ENCODE measurements at regions not wholly inside any gene's neighbourhood (a gene's known extent, or its start where the extent isn't known, plus 50 kb on each side); places are given as distances from the start of the nearest gene placed in this dataset.
"Not testable (repeated sequence)": the region's sequence is repeated elsewhere in the genome, so short reads cannot be mapped to it uniquely, and the experiment has no call there.

DNA sequence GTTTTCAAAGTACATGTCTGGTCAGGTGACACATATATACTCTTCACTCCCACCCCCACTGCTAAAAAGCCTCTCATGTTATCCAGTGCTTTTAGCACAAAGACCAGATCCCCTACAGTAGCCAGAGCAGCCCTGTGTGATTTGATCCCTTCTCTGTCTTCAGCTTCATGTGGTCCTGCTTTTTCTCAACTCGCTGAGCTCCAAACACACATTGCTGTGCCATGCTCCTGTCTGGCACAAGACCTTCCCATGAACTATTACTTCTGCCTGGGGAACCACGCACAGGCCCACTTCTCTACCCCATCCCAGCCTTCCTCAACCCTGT lies 127.1 kb downstream of the RASSF10 start:
- no peak for DNase-seq

DNA sequence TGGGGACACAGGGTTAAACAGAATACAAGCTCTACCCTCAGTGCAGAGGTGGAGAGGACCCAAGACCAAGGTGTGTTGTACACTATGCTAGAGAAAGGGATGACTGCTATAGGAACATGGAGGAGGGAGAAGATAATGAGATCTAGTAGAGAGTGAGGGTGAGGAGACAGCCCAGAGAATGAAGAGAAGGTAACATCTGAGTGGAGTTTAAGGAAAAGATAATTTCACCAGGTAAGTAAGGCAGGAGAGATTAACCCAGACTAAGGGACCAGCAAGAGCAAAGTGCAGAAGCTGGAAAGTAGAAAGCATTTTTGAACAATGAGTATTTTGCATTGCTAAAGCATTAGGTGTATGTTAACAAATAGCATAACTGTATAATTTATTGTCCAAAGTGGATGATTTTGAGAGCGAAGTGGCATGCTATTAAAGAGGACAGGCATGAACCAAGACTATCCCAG lies 128.8 kb downstream of the RASSF10 start:
- DNase-seq = no peak

DNA sequence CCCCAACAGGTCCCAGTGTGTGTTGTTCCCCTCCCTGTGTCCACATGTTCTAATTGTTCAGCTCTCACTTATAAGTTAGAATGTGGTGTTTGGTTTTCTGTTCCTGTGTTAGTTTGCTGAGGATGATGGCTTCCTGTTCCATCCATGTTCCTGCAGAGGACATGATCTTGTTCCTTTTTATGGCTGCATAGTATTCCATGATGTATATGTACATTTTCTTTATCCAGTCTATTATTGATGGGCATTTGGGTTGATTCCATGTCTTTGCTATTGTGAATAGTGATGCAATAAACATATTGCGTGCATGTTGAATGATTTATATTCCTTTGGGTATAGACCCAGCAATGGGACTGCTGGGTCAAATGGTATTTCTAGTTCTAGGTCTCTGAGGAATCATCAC lies 130.0 kb downstream of the RASSF10 start:
- DNase-seq = not testable (repeated sequence)

DNA sequence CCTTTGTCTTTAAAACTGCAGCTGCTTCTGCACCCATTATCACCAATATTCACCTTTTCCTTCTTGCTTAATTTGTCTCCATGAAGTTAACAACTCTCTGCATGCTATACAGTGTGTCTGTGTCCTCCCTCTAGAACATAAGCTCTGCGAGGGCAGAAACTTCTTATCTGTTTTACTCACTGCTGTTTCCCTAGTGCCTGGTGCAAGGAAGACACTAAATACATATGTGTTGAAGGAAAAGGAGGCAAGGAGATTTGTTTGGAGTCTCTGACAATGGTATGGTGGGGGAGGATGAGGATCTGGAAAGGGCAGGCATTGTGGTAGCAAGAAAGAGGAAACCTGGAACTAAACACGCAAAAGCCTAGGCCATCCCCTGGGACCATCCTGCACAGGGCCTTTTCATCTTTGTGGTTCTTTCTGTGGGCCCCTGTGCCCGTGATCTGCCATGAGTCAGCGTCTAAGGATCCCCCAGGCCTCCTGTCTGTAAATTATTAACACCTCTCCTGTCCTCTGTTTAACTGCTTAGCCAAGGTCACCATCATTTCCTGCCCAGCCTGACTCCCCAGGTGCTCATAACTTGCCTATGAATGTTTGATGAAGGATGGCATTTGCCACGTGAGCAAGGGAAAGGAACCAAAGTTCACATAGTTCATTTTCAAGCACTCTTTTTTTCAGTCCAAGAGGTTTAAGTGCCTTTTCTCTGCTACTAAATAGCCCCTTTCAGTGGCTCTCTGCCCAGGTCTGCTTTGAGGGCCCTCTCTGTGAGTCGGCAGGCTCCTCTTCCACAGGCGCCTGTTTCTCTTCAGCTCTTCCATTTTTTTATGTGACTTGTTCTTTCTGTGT lies 131.1 kb downstream of the RASSF10 start:
- peak; percentile 29 for DNase-seq

DNA sequence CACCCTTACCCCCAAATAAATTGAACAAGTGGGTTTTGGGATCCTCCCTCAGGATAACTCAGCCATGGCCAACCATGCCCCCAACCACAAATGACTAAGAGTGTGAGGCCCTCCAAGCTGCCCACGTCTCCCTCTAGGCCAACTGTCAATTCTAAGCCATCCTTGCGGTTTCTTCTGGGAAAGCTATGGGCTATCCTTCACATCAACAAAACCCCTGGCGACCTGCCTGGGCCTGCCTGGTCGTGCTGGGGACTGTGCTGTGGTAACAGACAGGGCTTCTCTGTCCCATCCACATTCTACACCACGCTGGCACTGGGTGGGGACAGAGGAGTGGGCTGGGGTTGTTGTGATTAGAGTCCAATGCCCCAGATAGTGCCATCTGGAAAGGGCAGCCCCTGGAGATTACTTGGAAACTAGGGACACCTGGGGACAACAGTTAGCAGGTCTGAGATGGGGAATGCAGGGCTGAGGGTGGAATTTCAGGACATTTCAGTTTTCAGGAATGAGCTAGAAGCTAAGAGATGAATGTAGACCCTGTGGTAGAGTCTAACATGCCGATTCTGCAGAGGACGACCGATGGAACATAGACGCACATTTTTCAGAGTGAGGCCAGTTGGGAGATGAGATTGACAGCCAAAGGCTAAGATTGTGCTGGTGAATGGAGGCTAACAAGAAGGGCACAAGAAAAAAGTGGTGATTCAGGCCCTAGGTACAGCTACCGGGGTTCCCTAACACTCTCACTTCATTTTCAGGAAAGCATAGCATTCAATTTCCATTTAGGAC lies 131.9 kb downstream of the RASSF10 start:
- no peak for DNase-seq

DNA sequence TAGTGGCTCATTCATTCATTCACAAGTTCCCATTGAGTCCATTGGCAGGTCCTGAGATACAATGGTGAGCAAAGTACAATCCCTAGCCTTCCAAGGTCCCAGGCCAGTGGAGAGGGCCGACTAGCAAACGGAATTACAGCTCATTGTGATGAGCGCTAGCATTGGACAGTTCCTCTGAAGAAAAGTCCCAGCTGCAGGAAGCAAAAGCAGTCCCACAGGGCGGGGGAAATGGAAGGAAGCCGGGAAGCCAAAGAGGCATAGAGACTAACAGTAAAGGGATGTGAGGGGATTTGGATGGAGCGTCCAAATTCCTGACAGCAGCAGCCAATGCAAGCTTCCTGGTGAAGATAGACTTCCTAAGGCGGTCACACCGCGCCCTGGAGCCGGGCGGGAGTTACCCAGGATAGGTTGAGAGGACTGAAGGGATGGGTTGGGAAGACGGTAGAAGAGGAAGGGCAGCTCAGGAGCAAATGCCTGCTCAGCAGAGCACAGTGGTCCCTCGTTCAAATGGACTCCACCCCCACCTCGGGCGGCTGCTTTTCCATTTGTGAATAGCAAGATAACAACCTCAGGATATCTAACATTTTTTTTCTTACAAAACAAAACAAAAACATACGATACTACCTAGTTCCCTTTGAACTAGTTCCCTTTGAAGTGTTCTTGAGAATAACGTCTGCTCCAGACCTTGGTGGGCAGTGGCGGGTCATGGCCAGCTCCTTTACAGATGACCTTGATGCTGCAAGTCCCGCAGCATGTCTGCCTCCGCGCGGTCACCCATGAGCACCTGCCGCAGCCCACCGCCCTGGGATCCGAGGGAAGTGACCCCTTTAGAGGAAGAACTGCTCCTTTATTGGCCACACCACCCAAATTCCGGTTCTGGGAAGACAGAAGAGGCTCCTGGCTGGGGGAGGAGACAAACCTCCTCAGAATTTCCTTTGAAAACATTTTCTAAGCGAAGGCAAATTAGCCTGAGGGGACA lies 132.9 kb downstream of the RASSF10 start:
- no peak for DNase-seq

DNA sequence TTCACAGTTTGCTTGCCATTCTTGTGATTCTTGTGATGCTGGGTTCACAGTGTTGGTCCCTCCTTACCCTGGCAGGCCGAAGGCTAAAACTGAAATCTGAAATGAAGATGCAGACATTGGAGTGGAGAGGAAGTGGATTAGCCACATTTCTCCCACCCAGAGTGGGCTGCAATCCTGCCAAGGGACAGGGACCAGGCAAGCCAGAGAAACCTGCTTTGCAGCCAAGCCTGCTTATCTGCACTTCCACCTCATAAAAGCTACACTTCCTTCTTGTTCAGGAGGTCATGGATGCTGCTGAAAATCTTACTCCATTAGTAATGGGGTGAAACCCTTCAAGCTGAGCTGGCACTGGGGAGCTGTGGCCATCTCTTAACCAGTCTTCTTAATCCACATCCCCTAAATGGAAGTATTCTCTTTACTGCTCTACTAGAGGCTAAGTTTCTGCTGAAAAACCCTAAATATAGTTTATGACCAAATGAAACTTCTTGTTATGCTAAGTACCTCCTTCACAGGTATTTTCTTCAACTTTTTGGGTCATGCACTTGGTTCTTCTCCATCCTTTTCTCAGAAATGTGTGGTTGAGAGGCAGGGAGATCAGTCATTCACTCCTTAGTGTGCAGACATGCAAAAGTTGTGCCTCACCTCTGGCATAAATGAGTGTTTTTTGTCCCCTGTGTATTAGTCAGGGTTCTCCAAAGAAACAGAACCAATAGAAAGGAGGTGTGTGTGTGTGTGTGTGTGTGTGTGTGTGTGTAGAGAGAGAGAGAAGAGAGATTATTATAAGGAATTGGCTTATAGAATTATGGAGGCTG lies 133.9 kb upstream of the BMAL1 start:
- no peak for DNase-seq

DNA sequence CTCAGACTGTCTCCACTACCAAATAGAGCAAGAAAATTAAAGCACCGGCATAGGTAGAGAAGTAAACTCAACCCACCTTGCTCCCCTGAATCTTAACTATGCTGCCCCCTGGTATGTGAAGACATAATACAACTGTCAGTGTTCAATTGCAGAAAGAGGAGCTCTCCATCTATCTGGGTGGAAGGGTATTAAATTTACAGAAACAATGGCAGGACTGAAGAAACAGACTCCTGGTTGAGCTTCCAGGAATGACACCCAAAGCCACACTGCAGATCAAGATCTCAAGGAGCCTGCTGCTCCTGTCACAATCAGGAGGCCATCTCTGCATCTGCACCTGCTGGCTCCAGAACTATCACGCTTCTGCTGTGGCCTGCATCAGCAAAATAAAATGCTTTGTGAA lies 132.1 kb upstream of the BMAL1 start:
- DNase-seq = no peak

DNA sequence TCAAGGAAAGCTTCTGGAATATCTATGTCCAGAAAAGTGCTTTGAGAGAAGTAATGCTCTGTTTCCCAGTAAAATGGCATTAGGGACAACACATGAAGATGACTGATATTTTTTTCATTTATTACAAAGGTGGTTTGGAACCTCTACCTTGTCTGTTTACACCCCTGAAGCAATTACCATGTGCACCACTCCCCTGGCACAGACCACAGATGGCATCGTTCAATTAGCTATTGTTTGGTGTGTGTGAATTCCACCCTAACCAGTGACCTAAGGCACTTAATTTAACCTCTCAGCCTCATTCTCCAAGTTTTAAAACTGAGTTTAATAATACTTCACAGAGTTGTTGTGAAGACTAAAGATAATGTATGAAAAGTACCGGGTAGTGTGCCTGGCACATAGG lies 127.6 kb upstream of the BMAL1 start:
- no peak for DNase-seq

DNA sequence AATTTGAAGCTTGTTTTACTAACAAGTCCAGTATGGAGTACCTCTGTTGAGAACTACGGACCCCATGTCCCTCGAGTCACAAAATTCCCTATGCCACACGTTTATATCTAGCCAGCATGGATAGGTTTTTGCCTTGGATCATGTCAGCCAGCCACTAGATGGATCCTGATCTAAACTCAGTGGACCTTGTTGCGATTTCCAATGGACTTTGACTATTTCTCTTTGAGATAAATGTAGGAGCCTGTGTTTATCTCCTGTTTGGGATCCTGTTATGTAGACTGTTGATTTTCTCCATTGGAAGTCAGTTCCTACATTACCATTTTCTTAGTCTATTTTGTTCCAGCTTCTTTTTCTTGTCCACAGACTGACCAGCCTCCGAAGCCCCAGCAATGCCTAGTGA lies 127.1 kb upstream of the BMAL1 start:
- DNase-seq = no peak

DNA sequence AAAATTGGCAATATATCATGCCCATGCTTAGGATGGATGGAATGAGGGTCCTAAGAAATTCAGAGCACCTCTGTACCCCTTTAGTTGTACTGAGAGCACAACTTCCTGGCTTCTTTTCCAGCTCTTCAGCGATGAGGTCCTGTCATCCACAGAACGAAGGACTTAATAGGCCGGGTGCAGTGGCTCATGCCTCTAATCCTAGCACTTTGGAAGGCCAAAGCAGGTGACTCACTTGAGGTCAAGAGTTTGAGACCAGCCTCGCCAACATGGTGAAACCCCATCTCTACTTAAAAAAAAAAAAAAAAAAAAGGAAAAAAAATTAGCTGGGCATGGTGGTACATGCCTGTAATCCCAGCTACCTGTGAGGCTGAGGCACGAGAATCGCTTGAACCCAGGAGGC lies 125.3 kb upstream of the BMAL1 start:
- DNase-seq = no peak

DNA sequence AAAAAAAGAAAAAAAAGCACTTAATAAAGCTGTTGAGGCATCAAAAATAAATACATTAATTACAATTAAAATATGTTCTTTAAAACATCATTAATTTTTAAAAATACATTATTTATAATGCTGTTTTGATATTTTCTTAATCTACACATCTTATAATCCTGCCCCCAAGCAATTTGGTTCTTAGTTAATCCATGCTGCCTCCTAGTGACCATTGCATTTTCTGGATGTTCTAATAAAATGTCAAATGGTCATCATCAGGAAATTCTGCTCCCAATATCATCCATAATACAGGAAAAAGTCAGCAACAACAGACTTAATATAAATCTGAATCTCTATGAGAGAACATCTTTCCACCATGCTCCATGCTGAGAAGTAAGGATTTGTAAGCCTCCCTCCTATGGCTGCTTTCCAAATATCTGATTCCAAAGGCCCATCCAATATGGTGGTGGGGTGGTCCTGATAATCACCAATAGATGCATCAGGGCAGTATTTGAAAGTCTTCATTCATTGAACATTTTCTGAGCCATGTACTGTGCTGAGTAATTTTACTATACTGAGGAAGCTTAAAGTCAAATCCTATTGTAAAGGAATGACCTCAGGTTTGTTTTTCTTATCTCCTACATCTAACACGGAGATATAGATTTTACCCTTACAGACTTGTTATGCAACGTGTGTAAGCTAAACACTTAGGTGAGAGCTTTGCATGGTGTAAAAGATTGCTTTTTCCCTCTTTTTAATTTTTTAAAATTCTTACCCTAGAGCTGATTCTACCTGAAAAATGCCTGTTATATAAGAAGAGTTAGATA lies 124.7 kb upstream of the BMAL1 start:
- no peak for DNase-seq

DNA sequence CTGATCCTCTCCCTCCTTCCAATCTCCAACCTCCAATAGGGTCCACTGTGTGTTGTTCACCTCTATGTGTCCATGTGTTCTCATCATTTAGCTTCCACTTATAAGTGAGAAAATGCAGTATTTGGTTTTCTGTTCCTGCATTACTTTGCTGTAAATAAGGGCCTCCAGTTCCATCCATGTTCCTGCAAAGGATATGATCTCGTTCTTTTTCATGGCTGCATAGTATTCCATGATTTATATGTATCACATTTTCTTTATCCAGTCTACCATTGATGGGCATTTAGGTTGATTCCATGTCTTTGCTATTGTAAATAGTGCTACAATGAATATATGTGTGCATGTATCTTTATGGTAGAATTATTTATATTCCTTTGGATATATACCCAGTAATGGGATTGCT lies 123.2 kb upstream of the BMAL1 start:
- DNase-seq = not testable (repeated sequence)

DNA sequence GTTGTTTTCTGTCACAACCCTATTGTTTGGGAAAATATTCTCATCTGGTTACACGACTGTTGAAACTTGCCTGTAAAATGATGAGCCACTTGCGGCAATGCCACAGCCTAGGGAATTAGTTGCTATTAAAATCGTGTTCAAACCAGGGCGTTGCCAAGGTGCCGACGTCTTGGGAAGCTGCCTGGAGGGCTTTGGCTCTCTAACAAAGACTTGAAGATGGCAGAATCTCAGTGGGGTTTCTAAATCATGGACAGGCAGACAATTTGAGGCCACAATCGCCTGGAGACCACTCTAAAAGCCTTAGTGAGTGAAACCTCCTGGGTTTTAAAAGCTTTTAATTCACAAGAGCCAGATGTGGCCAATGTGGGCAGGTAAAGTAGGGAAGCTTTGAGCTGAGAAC lies 117.2 kb upstream of the BMAL1 start:
- peak; percentile 76 for DNase-seq

DNA sequence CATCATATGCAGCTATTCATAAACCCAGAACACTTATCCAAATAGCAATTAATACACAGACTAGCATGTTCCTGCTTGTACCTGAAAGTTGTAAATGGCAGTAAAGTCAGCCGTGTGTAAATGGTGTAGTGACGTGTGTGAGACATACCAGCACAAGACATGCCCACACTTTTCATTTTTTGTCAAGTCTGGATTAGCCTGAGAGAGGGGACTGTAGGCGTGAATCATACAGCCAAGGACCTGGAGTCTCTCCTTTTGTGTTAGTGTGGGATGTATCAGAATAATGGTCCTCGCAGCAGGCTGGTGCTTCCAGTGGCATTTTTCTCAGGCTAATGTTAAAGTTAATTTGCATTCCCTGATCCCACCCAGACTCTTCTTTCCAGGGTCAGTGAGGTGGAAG lies 116.8 kb upstream of the BMAL1 start:
- peak; percentile 66 for DNase-seq

DNA sequence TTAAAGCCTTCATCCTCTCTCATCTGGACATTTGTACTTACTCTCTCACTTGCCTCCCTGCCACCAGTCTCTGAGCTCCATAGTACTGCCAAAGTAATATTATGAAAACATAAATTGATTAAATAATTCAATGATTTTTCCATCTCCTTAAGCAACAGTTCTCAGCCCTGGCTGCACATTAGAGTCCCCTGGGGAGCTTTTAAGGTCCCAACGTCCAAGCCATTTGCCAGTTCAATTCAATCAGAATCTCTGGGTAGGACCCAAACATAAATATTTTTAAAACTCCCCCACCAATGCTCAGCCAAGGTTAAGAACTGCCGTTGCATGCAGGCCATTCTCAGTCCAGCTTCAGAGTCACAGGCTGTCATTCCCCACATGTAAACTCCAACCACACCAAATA lies 114.4 kb upstream of the BMAL1 start:
- DNase-seq = no peak

DNA sequence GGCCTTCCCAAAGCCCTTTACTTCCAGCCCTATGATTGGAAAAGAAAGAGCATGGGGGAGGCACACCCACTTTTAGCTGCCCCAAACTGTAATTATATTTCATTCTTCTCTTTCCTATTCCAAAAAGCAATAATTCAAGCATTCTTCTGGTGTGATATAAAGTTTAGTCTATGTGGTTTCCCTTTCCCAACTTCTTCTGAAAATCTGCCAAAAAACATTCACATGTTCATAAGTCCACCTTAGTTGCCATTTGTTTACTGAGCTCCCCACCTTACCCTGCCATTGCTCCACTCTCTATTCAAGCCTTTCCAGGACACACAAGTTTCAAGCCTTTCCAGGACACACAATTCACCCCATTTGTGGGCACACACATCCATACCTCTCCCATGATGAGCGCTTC lies 111.6 kb upstream of the BMAL1 start:
- no peak for DNase-seq

DNA sequence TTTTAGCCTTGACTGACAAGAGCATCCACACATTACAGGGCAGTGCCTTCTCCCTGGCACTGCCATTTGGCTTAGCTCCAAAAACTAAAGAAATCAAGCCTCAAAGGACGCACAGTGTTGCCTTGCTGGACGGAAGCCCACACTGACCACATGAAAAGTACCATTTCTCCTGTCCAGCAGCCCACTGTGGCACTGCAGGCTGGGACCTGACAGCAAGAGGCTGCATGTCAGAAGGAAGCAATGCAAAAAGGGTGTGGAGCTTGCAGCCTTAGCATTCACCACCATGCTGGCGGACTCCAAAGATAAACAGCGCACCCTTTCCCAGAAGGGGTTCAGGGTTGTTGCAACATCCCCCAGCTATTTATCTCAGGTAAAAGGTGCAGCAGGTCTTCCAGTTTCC lies 109.3 kb upstream of the BMAL1 start:
- no peak for DNase-seq

DNA sequence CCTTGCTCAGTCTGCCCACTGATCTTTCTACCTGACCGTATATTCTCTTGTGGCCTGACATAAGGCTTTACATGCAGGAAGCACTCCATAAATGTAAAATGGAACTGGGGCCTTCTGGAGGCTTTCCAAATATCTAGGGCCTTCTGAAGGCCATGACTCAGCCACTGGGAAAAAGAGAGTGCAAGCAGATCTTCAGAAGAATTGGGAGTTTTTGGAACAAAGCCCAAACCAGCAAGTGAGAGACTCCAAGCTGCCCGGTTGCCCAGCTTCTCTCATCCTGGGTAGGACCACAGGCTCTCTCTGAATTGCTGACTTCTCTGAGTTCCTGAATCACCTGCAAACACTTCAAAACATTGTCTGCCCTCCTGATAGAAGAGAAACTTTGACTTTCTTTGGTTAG lies 107.9 kb upstream of the BMAL1 start:
- no peak for DNase-seq

DNA sequence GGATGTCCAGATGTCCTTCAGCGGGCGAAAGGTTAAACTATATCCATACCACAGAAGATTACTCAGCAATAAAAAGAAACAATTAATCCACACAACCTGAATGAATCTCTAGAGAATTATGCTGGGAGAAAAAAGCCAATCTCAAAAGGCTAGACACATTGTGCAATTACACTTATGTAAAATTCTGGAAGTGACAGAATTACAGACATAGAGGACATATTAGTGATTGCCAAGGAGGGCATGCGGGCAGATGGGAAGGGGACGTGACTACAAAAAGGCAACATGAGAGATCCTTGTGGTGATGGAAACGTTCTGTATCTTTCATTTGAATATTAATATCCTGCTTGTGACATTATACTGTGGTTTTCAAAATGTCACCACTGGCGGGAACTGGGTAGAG lies 103.5 kb upstream of the BMAL1 start:
- DNase-seq = no peak

DNA sequence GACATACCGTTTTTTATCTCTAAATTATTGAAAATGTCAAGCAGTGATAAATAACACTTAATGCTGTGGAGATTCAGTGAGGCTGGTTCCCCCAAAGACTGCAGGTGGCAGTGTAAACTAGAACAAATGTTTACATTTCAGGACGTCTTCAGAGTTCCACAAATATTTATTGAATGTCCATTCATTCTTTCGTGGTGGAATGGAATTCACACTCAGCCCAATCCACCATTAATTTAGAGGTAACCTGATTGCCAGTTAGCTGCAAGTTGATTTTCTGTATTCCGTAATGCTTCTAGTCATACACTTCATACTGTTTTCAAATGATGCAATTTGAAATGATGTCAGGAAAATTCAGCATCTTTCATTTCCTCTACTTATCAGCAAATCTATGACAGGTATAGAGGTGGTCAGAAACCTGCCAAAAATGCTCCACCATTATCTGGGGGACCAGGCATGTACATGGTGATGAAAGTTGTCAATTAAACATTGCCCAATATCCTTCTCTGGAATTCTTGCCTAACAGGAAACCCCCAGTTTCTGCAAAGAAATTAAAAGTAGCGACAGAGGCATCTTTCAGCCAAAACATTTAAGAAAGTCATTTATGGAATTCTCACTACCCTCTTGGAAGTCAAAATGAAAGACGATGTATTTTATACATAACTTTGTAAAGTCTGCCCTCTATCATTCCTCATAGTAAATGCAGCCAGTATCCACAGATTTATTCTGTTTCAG lies 94.3 kb upstream of the BMAL1 start:
- DNase-seq = peak; percentile 32

All from NCI-H2227 treated with DMSO at 0.1 percent for 48 hours (cell line).